Left renal cortex interstitium (tissue), 4 donors: ENCODE measurements at regions not wholly inside any gene's neighbourhood (a gene's known extent, or its start where the extent isn't known, plus 50 kb on each side); places are given as distances from the start of the nearest gene placed in this dataset.
A peak's percentile ranks its signal among the peaks of the same experiment; 100 is the strongest.

ENCODE experiments used
- DNase-seq, 4 donors: peaks; one replicate each; pipeline ENCODE4 v3.0.0-alpha.2; 2013; ENCODE audit warnings: low read depth in 4 of 4, low spot score in 2 of 4, missing footprints in 1 of 4

DNA sequence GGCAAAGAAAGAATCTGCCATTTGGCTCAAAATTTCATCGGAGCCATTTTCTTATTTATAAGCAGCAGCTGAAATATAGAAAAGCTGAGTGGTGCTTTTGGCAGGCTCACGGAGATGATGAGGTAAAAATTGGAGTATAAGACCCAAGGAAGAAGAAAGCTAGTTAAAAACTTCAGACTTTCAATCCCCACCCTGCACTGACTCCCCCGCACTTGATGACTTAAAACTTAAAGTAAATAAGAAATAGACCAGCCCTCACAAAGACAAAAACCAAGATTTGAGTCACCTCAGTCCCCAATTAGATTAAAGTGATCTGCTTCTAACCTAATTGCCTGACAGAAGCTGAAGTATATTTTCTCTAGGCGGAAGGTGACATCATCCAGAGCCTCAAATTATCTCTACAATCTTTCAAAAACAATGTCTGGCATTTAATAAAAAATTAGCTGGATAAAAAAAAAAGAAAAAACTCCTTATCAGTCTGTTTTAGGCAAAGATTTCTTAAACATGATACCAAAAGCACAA, 124.0 kb upstream of the PJA2 start:
- DNase-seq, result no peak

DNA sequence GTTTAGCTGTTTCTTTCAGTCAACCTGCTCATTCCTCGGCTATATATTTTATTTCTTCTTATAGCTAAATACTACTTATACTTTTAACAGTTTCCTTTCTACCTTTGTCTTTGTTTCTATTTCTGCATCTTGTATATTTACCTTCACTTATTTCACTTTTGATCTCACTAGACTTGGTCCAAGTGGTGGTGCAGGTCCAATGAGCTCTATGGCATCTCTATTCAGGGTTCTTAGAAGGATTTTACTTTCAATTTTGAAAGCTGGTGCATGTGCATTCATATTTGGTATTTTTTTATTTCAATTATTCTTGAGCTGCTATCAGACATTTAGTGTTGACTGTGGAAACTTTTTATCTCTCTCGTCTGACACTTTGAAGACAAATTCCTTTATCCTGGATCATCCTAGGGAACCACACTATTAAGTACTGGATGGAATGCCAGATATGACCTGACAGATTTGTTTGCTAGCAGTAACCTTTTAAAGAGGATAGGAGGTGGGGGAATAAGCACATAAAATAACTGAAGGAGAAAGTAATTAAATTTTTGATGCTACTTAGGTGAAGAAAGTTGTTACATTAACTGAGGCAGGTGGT, 123.1 kb upstream of the PJA2 start:
- no peak for DNase-seq

DNA sequence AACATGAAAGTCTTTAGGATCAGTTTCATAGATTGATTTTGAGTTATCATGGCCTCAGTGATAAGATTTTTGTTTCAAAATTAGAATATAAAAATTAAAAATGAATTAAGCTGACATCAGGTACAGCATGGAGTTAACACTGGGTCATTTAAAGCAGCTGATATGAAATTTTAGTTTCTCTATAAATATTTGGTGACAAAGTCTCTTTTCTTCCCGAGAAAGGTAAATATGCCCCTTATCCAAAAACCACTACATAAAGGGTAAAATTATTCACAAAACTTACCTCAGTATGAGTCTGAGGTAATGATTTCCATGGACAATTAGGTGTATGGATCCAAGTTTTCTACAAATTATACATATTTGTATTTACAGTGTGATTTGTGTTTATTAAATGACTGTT, 121.5 kb upstream of the PJA2 start:
- DNase-seq, result no peak

DNA sequence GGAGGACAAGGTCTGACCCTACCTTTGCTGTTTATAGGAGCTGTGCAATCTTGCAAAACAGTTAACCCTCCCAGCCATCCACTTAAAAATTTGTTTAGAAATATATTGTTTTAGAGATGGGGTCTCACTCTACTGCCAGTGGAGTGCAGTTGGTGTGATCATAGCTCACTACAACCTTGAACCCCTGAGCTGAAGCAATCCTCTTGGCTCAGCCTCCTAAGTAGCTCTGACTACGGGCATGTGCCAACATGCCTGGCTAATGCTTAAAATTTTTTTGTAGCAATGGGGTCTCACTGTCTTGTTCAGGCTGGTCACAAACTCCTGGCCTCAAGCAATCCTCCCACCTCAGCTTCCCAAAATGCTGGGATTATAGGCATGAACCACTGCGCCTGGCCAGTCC, 120.2 kb upstream of the PJA2 start:
- no peak for DNase-seq

DNA sequence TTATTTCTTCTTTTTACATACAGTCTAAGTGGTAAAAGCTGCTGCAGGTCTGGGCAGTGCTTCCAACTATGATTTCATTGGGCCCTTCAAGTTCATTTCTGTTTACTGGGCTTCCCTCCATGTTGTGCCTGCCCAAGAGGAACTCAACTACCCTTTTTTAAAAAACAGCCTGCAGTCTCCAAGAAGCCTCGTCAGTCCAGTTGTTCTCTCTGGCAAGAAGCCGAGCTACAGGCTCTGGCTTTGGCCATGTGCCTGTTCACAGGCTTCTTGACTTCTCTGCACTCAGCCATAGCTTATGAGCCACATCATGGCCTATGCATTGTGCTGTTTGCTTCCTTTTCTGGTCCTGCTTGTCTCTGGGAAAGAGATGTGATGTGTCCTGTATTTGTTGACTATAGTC, 119.7 kb upstream of the PJA2 start:
- peak in 1 of 4 donors; percentile 3 for DNase-seq

DNA sequence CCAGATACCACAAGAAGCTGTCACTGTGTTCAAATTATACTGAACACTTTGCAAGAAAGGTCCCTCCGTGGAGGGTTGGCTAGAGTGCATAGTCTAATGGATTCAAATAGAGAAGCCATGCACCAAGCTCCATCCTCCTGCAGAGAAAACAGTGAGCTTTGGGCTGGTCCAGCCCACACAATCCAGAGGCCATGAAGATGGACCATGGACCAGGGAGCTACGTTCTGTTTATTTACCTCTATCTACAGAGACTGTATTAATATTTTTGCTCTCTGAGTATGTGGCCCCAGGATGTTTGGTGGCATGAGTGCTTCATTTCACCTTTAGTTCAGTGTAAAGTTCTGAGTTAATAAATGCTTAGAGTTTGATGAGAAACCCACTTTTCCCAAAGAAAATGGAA, 114.8 kb upstream of the PJA2 start:
- no peak for DNase-seq

DNA sequence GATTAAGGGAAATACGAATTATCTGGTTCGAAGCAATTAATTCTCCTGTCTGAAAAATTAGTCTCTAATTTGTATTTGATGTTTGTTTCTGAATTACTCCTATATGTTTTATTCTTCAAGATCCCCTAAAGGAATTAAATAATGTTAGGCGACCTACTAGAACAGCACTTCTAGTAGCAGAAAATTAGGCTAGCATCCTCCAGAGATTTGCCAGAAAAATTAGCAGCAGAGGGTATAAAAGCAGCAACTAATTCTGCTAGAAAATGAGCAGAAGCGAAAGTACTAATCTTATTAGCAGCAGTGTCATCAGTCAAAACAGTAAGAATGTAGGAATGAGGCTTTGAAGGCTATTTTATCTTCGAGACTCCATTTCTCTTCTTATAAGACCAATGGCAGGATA, 114.3 kb upstream of the PJA2 start:
- no peak for DNase-seq

DNA sequence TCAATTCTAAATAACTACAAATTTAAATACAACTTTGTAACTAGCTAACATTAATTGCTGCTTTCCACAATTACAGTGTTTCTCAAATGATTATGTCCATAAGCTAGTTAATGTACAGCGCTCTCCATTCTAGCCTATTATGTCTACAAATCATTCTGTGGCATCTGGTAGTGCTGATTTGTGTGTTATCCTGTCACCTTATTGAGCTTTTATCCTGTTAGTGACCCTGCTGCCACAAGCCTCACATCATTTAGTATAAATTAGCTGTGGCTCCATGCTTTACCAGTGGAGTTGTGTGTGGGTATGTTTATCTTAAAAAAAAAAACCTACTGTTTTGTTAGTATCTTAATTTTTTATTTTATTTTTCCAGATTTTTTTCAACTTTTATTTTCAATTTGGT, 112.6 kb upstream of the PJA2 start:
- no peak for DNase-seq

DNA sequence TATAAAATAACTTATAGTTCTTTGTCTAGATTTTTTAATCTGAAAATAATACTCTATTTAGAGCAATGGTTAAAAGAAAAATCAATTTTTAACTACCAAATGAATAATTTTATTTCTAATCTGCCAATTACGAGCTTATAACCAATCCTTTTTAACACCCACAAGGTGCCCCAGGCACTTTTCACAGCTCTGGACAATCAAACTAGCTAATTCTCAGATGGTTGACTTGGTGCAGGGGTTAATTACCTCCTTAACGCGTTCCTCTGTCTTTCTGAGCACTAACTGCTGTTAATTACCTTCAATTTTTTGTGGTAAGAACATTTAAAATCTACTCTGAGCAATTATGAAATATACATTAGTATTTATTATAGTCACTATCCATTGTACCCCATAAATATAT, 109.6 kb upstream of the PJA2 start:
- DNase-seq, result no peak

DNA sequence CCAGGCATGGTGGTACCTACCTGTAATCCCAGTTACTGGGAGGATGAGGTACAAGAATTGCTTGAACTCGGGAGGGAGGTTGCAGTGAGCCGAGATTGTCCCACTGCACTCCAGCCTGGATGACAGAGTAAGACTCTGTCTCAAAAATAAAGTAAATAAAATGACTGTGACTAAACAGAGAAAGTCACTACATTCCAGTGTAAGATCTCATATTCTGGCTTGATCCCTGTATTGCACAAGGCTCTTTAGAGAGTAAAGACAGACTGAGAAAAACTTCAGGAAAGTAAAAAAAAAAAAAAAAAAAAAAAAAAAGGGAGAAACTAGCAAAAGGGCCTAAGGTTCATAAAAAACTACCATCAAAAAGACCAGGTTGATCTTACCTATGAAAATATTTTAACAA, 106.6 kb upstream of the PJA2 start:
- no peak for DNase-seq

DNA sequence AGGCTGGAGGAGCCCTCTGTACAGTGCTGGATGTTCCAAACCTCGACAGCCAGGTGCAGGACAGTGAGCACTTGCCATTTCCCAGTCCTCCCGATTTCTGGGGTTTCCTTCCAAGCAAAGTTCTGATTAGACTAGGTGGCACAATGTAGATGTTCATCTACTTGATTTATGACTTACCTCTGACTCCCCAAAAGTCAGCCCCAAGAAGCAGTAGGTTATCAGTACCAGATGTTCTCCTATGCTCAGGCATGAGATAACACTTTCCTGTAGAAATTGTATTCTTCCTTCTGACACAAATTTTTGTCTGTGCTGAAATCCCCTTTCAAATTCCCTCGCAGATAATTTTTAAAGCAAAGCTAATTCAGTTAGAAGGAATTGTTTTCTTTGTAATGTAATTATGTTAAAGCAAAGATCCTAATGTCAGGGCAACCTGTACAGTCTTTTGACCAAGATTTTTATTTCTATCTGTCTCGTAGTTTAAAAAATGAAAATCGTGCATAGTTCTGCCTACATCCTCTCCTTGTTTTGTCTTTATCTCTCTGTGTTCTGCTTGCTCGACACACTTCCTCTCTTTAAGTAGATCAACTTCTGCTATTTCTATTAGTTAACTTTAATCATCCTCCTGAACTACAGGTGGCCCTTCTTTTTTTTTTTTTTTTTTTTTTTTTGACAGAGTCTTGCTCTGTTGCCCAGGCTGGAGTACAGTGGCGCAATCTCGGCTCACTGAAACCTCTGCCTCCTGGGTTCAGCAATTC, 102.4 kb upstream of the PJA2 start:
- no peak for DNase-seq

DNA sequence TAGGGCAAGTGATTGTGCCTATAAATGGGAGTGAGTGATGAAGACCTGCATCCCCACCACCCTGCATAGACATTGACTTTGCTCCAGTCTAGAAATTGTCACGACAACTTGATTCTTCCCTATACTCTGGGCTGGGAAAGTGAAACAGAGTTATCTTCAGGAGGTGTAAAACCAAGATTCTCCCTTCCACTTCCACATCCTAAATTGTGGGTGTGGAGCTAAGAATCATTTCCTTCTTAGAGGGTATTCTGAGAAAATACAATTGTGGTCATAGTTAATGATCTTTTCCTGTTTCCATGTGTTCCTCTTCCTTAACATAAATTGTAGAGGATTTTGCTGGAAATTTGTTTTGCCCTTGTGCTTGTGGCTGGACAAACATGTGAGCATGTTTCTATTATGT, 96.8 kb upstream of the PJA2 start:
- no peak for DNase-seq

DNA sequence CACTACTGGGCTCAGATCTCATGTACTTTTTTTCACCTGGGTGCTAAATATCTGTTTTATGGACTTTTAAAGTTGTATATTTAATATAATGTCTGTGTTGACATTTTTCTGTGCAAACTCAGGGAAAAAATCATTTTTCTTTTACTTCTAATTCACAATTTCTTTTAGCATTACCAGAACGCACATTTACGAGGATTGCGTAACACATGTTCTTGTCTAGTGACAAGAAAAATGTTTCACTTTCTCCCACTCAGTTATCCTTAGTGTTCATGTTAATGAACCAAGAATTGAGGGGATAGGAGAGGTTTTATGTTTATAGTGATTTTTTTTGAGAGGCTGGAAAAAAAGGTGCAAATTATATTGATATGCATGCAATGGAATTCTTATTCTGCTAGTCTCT, 86.3 kb upstream of the PJA2 start:
- no peak for DNase-seq

DNA sequence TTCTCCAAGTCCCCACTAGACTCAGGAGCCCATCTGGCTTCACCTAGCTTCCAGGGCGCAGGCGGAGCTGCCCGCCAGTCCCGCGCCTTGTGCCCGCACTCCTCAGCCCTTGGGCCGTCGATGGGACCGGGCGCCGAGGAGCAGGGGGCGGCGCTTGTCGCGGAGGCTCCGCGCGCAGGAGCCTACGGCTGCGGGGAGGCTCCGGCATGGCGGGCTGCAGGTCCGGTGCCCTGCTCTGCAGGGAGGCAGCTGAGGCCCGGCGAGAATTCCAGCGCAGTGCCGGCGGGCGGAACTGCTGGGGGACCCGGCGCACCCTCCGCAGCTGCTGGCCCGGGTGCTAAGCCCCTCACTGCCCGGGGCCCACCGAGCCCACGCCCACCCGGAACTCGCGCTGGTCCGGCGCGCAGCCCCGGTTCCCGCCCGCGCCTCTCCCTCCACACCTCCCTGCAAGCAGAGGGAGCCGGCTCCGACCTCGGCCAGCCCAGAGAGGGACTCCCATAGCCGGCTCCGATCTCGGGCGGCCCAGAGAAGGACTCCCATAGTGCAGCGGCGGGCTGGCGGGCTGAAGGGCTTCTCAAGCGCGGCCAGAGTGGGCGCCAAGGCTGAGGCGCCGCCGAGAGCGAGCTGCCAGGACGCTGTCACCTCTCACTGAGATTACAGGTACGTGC, 78.1 kb upstream of the PJA2 start:
- DNase-seq, result no peak

DNA sequence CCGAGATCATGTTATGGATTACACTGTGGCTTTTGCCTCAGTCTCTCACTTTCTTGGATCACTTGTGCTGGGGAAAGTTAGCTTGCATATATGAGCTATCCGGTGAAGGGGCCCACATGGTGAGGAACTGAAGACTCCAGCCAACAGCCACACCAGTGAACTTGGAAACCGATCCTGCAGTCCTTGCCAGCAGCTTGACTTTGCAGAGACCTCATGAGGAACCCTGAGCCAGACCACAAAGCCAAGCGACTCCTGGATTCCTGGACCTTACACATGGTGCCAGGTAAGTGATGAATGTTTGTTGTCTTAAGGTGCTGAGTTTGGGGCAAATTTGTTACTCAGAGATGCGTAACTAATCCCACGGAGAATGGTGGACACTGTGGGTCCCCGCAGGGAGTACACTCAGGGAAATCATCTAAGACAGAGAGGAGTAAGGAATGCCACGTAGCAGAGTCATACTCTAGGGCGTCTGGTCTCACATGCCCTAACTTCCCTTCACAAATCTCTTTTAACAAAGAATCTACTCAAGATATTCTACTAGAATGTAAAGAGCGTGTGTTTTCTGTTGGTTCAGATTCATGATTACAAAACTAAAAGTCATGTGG, 76.5 kb upstream of the PJA2 start:
- no peak for DNase-seq

DNA sequence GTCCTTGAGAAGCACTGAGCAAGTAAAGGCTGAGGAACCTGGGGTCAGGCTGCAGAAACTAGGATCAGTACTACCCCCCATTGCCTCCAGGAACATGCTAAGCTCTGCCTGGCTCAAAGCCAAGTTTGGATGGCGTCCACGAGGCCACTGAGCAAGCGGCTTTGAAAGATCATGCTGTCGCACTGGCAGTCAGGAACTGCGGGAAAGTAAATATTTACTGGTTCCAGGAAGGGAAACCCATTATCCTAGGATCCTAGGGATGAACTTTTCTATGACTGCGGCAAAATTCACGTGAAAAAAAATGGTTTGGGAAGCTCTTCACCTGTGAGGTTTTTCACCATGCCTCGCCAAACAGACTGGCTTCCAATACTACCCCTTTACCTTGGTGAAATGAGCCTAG, 75.3 kb upstream of the PJA2 start:
- peak in 1 of 4 donors; percentile 46 for DNase-seq

DNA sequence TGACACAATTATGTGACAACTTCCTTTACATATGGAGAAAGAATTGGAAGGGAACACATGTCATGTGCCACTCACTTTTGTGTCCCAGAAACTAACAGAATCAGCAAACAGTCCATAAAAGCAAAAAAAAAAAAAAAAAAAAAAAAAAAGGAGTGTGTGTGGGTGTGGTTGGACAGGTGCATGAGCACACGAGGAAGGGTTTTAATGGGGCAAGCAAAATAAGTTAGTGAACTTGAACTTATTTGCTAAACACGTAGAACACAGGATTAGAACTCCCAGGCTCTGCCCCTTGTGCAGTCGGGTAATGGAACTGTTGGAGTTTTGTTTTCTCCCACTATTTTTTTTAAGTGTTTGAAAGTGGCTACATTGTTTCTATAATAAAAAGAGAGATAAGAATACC, 74.8 kb upstream of the PJA2 start:
- DNase-seq, result no peak

DNA sequence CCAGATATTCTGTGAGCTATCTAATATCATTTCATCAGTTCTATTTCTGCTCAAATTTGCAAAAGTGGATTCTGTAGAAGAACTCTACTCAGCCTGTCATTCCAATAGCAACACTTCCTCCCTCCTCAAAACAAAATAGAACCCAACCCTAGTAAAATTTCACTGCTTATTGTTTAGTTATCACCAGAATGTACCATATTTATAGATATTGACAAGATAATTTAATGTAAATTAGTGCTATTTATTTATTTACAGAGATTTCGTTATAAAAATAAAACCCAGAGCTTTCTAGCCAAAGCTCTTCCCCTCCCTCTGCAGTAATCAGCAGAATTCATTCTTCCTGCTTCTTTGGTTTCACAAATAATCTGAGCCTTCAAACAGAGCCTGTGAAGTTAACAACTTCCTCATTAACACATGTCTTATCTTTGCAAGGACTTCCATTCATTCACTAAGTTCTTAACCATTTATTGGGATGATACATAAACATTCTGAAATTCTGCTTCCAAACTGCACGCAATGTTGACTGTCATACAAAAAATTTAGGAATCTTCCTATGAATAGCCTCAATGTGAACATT, 73.7 kb upstream of the PJA2 start:
- DNase-seq, result no peak

DNA sequence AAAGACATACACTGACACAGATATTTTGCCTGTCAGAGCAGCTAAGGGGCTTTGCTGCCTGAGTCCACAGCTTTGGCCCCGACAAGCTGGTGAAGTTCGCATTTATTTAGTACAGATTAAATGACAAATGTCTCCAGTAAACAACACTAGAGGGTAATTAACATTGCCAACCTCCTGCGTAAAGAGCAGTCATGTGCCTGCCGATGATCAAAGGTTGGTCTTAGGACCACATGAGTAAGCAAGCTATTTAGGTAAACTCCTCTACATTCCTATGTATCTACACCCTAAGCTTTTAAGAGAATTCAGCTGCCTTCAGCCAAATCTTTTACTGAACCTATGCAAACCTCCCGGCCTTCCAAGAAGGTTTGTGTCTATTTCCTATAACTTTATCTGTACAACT, 73.0 kb upstream of the PJA2 start:
- DNase-seq, result no peak

DNA sequence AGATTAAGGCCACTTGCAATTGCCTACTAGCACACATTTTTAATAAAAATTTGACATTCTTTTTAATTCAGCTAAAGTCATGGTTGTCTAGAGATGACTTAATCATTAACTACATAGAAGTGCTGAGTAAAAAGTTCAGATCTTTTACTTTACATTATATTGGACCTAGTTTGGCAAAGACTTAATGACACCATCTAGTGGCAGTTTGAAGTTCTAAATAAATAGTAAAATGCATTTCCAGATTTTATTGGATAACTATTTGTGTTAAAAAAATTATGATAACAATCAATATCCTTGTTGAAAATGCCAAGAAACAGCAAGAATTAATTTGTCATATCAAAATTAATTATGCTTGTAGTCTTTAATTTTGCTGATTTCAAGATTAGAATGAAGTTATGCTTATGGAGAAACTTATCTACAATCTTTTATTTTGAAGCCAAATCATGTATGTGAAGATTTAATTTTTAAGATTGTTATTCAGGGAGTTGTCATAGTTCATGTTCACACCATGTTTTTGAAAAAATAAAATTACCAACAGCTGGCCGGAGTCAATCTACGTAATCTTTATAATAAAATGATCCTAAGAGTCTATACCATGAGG, 69.6 kb upstream of the PJA2 start:
- DNase-seq, result no peak

DNA sequence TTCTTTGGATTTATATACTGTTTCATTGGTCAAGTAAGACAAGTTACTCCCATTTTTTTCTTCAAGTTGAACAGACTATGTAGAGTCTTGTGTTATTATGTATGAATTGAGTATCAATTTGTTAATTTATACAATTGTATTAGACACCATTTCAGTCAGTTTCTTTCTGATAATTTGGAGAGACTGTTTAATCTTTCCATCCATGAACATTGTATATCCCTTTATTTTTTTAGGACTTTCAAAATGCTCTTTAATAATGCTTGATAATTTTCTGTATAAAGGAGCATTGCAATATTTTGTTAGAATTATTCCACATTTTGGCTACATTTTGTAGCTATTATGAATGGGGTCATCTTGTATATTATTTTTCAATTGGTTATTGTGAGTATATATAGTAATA, 69.1 kb upstream of the PJA2 start:
- no peak for DNase-seq
